ENCODE measurements at regions not wholly inside any gene's neighbourhood (a gene's known extent, or its start where the extent isn't known, plus 50 kb on each side); places are given as distances from the start of the nearest gene placed in this dataset.
"Not testable (repeated sequence)": the region's sequence is repeated elsewhere in the genome, so short reads cannot be mapped to it uniquely, and the experiment has no call there.

DNA sequence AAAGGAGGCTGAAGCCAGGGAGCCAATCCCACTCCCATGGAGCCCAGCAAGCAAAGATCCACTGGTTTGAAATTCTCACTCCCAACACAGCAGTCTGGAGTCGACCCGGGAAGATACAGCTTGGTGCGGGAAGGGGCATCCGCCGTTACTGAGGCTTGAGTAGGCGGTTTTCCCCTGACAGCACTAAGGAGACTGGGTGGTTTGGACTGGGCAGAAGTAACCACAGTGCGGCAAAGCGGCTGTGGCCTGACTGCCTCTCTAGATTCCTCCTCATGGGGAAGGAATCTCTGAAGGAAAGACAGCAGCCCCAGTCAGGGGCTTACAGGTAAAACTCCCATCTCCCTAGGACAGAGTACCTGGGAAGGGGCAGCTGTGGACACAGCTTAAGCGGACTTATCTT lies 261.6 kb upstream of the KYNU start:
- Histone ChIP-seq H3K9me3 (ENCODE audit: control insufficient read depth in 4 of 4, low read length in 3 of 4) (no peaks in the 10 kb centered on the region), H3K27me3 (ENCODE audit: control insufficient read depth in 4 of 4, insufficient read depth in 4 of 4, low read length in 3 of 4) (peaks cover 0 to 3% (median 0%) of the 10 kb centered on the region in 4 donors), H3K36me3 (ENCODE audit: control insufficient read depth in 4 of 4, insufficient read depth in 3 of 4, low read depth in 1 of 4, low read length in 3 of 4) (no peaks in the 10 kb centered on the region), H3K27ac (ENCODE audit: low read depth in 1 of 2, low read length in 2 of 2) (no peak overlapping the region), H3K9ac (ENCODE audit: low read depth in 1 of 2, low read length in 2 of 2) (no peak overlapping the region), H3K4me1 (ENCODE audit: control insufficient read depth in 4 of 4, insufficient read depth in 4 of 4, low read length in 3 of 4) (no peaks in the 10 kb centered on the region), H3K4me3 (ENCODE audit: low read depth in 1 of 3, low read length in 3 of 3) (no peak overlapping the region)
- no peak for DNase-seq (ENCODE audit: low spot score)
- WGBS = 93% methylated on average over 9 of the region's 9 CpGs
- TF ChIP-seq RAD21 (IDR thresholded peaks at IDR 0.05) (no peak), RXRA (IDR thresholded peaks at IDR 0.05) (no peak), HNF4A (conservative IDR thresholded peaks at IDR 0.05) (no peak)
- TF ChIP-seq, protein P1, sequence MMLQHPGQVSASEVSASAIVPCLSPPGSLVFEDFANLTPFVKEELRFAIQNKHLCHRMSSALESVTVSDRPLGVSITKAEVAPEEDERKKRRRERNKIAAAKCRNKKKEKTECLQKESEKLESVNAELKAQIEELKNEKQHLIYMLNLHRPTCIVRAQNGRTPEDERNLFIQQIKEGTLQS (IDR thresholded peaks at IDR 0.05) = no peak

DNA sequence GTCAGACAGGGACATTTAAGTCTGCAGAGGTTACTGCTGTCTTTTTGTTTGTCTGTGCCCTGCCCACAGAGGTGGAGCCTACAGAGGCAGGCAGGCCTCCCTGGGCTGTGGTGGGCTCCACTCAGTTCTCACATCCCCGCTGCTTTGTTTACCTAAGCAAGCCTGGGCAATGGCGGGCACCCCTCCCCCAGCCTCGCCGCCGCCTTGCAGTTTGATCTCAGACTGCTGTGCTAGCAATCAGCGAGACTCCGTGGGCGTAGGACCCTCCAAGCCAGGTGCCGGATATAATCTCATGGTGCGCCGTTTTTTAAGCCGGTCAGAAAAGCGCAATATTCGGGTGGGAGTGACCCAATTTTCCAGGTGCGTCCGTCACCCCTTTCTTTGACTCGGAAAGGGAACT lies 264.3 kb upstream of the KYNU start:
- H3K27ac ChIP-seq (ENCODE audit: low read depth in 1 of 2, low read length in 2 of 2); H3K36me3 ChIP-seq (ENCODE audit: control insufficient read depth in 4 of 4, insufficient read depth in 3 of 4, low read depth in 1 of 4, low read length in 3 of 4); H3K9ac ChIP-seq (ENCODE audit: low read depth in 1 of 2, low read length in 2 of 2); H3K4me1 ChIP-seq (ENCODE audit: control insufficient read depth in 4 of 4, insufficient read depth in 4 of 4, low read length in 3 of 4); H3K9me3 ChIP-seq (ENCODE audit: control insufficient read depth in 4 of 4, low read length in 3 of 4); H3K27me3 ChIP-seq (ENCODE audit: control insufficient read depth in 4 of 4, insufficient read depth in 4 of 4, low read length in 3 of 4); DNase-seq (ENCODE audit: low spot score); H3K4me3 ChIP-seq (ENCODE audit: low read depth in 1 of 3, low read length in 3 of 3): not testable (repeated sequence)
- 85% methylated on average over 17 of the region's 17 CpGs for WGBS

DNA sequence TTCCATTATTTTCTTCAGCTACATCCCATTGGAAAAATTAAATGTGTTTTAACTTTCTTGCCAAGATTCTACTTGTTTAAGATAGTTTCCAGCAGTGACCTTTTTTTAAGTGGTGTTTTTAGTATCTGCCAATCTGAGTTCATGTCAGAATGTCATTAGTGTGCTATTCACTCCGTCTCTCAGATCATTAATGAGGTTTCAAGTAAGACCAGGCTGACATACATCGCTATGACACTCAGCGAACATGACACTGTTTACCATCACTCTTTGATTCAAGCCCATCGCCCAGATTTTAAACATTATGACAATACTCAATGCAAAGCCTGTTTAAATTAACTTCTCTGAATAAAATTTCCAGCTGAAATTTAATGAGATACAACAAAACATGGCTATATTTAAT lies 272.0 kb upstream of the KYNU start:
- no peak for TF ChIP-seq EGR1 (IDR thresholded peaks at IDR 0.05; ENCODE audit: low read depth in 2 of 2)
- no peak for TF ChIP-seq GABPA (IDR thresholded peaks at IDR 0.05 in 1 of 2, conservative IDR thresholded peaks at IDR 0.05 in 1 of 2)
- no peak for TF ChIP-seq RXRA (IDR thresholded peaks at IDR 0.05)
- TF ChIP-seq HNF4G (IDR thresholded peaks at IDR 0.05) = no peak
- TF ChIP-seq, protein P2, sequence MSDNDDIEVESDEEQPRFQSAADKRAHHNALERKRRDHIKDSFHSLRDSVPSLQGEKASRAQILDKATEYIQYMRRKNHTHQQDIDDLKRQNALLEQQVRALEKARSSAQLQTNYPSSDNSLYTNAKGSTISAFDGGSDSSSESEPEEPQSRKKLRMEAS (IDR thresholded peaks at IDR 0.05) = no peak
- no peak for TF ChIP-seq SP1 (IDR thresholded peaks at IDR 0.05)
- no peak for TF ChIP-seq TAF1 (conservative IDR thresholded peaks at IDR 0.05)
- TF ChIP-seq NR2F2 (IDR thresholded peaks at IDR 0.05) = no peak
- TF ChIP-seq, protein P3, sequence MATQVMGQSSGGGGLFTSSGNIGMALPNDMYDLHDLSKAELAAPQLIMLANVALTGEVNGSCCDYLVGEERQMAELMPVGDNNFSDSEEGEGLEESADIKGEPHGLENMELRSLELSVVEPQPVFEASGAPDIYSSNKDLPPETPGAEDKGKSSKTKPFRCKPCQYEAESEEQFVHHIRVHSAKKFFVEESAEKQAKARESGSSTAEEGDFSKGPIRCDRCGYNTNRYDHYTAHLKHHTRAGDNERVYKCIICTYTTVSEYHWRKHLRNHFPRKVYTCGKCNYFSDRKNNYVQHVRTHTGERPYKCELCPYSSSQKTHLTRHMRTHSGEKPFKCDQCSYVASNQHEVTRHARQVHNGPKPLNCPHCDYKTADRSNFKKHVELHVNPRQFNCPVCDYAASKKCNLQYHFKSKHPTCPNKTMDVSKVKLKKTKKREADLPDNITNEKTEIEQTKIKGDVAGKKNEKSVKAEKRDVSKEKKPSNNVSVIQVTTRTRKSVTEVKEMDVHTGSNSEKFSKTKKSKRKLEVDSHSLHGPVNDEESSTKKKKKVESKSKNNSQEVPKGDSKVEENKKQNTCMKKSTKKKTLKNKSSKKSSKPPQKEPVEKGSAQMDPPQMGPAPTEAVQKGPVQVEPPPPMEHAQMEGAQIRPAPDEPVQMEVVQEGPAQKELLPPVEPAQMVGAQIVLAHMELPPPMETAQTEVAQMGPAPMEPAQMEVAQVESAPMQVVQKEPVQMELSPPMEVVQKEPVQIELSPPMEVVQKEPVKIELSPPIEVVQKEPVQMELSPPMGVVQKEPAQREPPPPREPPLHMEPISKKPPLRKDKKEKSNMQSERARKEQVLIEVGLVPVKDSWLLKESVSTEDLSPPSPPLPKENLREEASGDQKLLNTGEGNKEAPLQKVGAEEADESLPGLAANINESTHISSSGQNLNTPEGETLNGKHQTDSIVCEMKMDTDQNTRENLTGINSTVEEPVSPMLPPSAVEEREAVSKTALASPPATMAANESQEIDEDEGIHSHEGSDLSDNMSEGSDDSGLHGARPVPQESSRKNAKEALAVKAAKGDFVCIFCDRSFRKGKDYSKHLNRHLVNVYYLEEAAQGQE (IDR thresholded peaks at IDR 0.05) = no peak
- TF ChIP-seq, protein P4, sequence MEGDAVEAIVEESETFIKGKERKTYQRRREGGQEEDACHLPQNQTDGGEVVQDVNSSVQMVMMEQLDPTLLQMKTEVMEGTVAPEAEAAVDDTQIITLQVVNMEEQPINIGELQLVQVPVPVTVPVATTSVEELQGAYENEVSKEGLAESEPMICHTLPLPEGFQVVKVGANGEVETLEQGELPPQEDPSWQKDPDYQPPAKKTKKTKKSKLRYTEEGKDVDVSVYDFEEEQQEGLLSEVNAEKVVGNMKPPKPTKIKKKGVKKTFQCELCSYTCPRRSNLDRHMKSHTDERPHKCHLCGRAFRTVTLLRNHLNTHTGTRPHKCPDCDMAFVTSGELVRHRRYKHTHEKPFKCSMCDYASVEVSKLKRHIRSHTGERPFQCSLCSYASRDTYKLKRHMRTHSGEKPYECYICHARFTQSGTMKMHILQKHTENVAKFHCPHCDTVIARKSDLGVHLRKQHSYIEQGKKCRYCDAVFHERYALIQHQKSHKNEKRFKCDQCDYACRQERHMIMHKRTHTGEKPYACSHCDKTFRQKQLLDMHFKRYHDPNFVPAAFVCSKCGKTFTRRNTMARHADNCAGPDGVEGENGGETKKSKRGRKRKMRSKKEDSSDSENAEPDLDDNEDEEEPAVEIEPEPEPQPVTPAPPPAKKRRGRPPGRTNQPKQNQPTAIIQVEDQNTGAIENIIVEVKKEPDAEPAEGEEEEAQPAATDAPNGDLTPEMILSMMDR (IDR thresholded peaks at IDR 0.05; ENCODE audit: low read depth, low read length, missing input control) = no peak
- TF ChIP-seq JUND (IDR thresholded peaks at IDR 0.05) = no peak
- no peak for TF ChIP-seq HNF4A (conservative IDR thresholded peaks at IDR 0.05)
- TF ChIP-seq, protein P1 (IDR thresholded peaks at IDR 0.05) = no peak
- TF ChIP-seq, protein P5, sequence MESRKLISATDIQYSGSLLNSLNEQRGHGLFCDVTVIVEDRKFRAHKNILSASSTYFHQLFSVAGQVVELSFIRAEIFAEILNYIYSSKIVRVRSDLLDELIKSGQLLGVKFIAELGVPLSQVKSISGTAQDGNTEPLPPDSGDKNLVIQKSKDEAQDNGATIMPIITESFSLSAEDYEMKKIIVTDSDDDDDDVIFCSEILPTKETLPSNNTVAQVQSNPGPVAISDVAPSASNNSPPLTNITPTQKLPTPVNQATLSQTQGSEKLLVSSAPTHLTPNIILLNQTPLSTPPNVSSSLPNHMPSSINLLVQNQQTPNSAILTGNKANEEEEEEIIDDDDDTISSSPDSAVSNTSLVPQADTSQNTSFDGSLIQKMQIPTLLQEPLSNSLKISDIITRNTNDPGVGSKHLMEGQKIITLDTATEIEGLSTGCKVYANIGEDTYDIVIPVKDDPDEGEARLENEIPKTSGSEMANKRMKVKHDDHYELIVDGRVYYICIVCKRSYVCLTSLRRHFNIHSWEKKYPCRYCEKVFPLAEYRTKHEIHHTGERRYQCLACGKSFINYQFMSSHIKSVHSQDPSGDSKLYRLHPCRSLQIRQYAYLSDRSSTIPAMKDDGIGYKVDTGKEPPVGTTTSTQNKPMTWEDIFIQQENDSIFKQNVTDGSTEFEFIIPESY (IDR thresholded peaks at IDR 0.05) = no peak
- no peak for TF ChIP-seq YY1 (IDR thresholded peaks at IDR 0.05)
- TF ChIP-seq FOXA1 (IDR thresholded peaks at IDR 0.05) = no peak
- no peak for TF ChIP-seq RAD21 (IDR thresholded peaks at IDR 0.05)
- Histone ChIP-seq H3K4me1 (ENCODE audit: control insufficient read depth in 4 of 4, insufficient read depth in 4 of 4, low read length in 3 of 4) (no peaks in the 10 kb centered on the region), H3K27me3 (ENCODE audit: control insufficient read depth in 4 of 4, insufficient read depth in 4 of 4, low read length in 3 of 4) (no peaks in the 10 kb centered on the region), H3K9ac (ENCODE audit: low read depth in 1 of 2, low read length in 2 of 2) (no peak overlapping the region), H3K36me3 (ENCODE audit: control insufficient read depth in 4 of 4, insufficient read depth in 3 of 4, low read depth in 1 of 4, low read length in 3 of 4) (no peaks in the 10 kb centered on the region), H3K4me3 (ENCODE audit: low read depth in 1 of 3, low read length in 3 of 3) (no peak overlapping the region), H3K27ac (ENCODE audit: low read depth in 1 of 2, low read length in 2 of 2) (no peak overlapping the region), H3K9me3 (ENCODE audit: control insufficient read depth in 4 of 4, low read length in 3 of 4) (no peaks in the 10 kb centered on the region)
- DNase-seq (ENCODE audit: low spot score) = no peak
- WGBS = 63% methylated on average over 4 of the region's 4 CpGs
